DOHH2 (cell line): ENCODE measurements at regions not wholly inside any gene's neighbourhood (a gene's known extent, or its start where the extent isn't known, plus 50 kb on each side); places are given as distances from the start of the nearest gene placed in this dataset.

Source experiments
- H3F3A ChIP-seq: fragments of 200-600 bp; sonication (generic), shearing (Covaris generic); 2 replicates; pipeline ENCODE4 v1.6.0; 2016; ENCODE audit warnings: antibody characterized with exemption, mild to moderate bottlenecking; ENCODE audit not compliant: control insufficient read depth, insufficient read depth
- H3K27ac ChIP-seq: fragments of 200-600 bp; sonication (generic); 2 replicates; pipeline ENCODE4 v1.5.1; 2014; ENCODE audit warnings: low read depth, mild to moderate bottlenecking, low read length, moderate library complexity
- H3K27me3 ChIP-seq: fragments of 200-600 bp; sonication (generic); 2 replicates; pipeline ENCODE4 v1.6.1; 2014; ENCODE audit warnings: mild to moderate bottlenecking, low read length, mixed read lengths; ENCODE audit not compliant: control insufficient read depth
- H3K36me3 ChIP-seq: fragments of 200-600 bp; sonication (generic); 2 replicates; pipeline ENCODE4 v1.6.1; 2014; ENCODE audit warnings: mild to moderate bottlenecking, low read length, moderate library complexity, mixed read lengths; ENCODE audit not compliant: control insufficient read depth
- H3K4me1 ChIP-seq: fragments of 200-600 bp; sonication (generic); 2 replicates; pipeline ENCODE4 v1.6.1; 2014; ENCODE audit warnings: mild to moderate bottlenecking, low read length, mixed read lengths; ENCODE audit not compliant: control insufficient read depth
- H3K4me2 ChIP-seq: fragments of 200-600 bp; sonication (generic); 2 replicates; pipeline ENCODE4 v1.6.0; 2014; ENCODE audit warnings: mild to moderate bottlenecking, low read length, moderate library complexity
- H3K4me3 ChIP-seq: fragments of 200-600 bp; sonication (generic); 2 replicates; pipeline ENCODE4 v1.5.1; 2014; ENCODE audit warnings: mild to moderate bottlenecking, low read length, mixed read lengths
- H3K79me2 ChIP-seq: fragments of 200-600 bp; sonication (generic); 2 replicates; pipeline ENCODE4 v1.6.1; 2014; ENCODE audit warnings: mild to moderate bottlenecking, low read length, mixed read lengths; ENCODE audit not compliant: control insufficient read depth
- H3K9me2 ChIP-seq: fragments of 200-600 bp; sonication (generic); replicated peaks from 2 replicates; pipeline ENCODE4 v1.6.1; 2014; ENCODE audit warnings: mild to moderate bottlenecking, low read length, mixed read lengths; ENCODE audit not compliant: control insufficient read depth
- H3K9me3 ChIP-seq: fragments of 200-600 bp; sonication (generic); 2 replicates; pipeline ENCODE4 v1.6.1; 2014; ENCODE audit warnings: antibody characterized with exemption, low read length, mixed read lengths; ENCODE audit not compliant: control insufficient read depth, insufficient read depth
- H4K20me1 ChIP-seq: fragments of 200-600 bp; sonication (generic); 2 replicates; pipeline ENCODE4 v1.6.0; 2014; ENCODE audit warnings: low read depth, mild to moderate bottlenecking, antibody characterized with exemption, low read length, moderate library complexity; ENCODE audit not compliant: control insufficient read depth, insufficient read depth
- CTCF ChIP-seq: fragments of 200-600 bp; sonication (generic); IDR thresholded peaks from one replicate; pipeline ENCODE4 v1.5.1; 2014; ENCODE audit warnings: antibody characterized with exemption, mild to moderate bottlenecking, low read depth, low read length; ENCODE audit not compliant: poor library complexity, severe bottlenecking
- EZH2phosphoT487 ChIP-seq: fragments of 200-600 bp; sonication (generic); IDR thresholded peaks from 2 replicates; pipeline ENCODE4 v1.6.1; 2017; ENCODE audit warnings: borderline replicate concordance, mild to moderate bottlenecking, antibody characterized with exemption, low read length, moderate library complexity, mixed read lengths

GRCh38 chr11:15497366-15497765 lies 382.6 kb downstream of the INSC start:
- Histone ChIP-seq H3F3A (no peaks in the 10 kb centered on the region), H3K27ac (no peak overlapping the region), H4K20me1 (no peaks in the 10 kb centered on the region), H3K4me3 (no peak overlapping the region), H3K9me2 (no peaks in the 10 kb centered on the region), H3K9me3 (no peaks in the 10 kb centered on the region), H3K4me2 (no peak overlapping the region), H3K27me3 (no peaks in the 10 kb centered on the region), H3K36me3 (no peaks in the 10 kb centered on the region), H3K79me2 (no peaks in the 10 kb centered on the region), H3K4me1 (no peaks in the 10 kb centered on the region)
- TF ChIP-seq CTCF = no peak
- TF ChIP-seq EZH2phosphoT487 = no peak

- H3K27me3 ChIP-seq = no peaks in the 10 kb centered on the region
- no peaks in the 10 kb centered on the region for H3F3A ChIP-seq
- H3K36me3 ChIP-seq = no peaks in the 10 kb centered on the region
- no peaks in the 10 kb centered on the region for H3K9me3 ChIP-seq
- H3K4me3 ChIP-seq = no peak overlapping the region
- H3K4me1 ChIP-seq = no peaks in the 10 kb centered on the region
- no peak overlapping the region for H3K4me2 ChIP-seq
- no peaks in the 10 kb centered on the region for H3K9me2 ChIP-seq
- no peak for TF ChIP-seq EZH2phosphoT487
- no peak for TF ChIP-seq CTCF
- H3K27ac ChIP-seq = no peak overlapping the region
- H4K20me1 ChIP-seq = no peaks in the 10 kb centered on the region
- no peaks in the 10 kb centered on the region for H3K79me2 ChIP-seq
Measured at GRCh38 chr11:15499674-15500073, 385.0 kb downstream of the INSC start.

- Histone ChIP-seq H3F3A (no peaks in the 10 kb centered on the region), H3K27me3 (no peaks in the 10 kb centered on the region), H3K4me1 (no peaks in the 10 kb centered on the region), H3K79me2 (no peaks in the 10 kb centered on the region), H4K20me1 (no peaks in the 10 kb centered on the region), H3K4me3 (no peak overlapping the region), H3K9me3 (no peaks in the 10 kb centered on the region), H3K27ac (no peak overlapping the region), H3K36me3 (no peaks in the 10 kb centered on the region), H3K4me2 (no peak overlapping the region), H3K9me2 (no peaks in the 10 kb centered on the region)
- TF ChIP-seq EZH2phosphoT487 = no peak
- TF ChIP-seq CTCF = no peak
Measured at GRCh38 chr11:15500643-15501042, 385.9 kb downstream of the INSC start.

GRCh38 chr11:15501566-15501965 lies 386.8 kb downstream of the INSC start:
- Histone ChIP-seq H3K27me3 (no peaks in the 10 kb centered on the region), H3K4me1 (no peaks in the 10 kb centered on the region), H3K27ac (no peak overlapping the region), H3K9me2 (no peaks in the 10 kb centered on the region), H3K4me2 (no peak overlapping the region), H3F3A (no peaks in the 10 kb centered on the region), H3K36me3 (no peaks in the 10 kb centered on the region), H3K9me3 (no peaks in the 10 kb centered on the region), H4K20me1 (no peaks in the 10 kb centered on the region), H3K4me3 (no peak overlapping the region), H3K79me2 (no peaks in the 10 kb centered on the region)
- TF ChIP-seq EZH2phosphoT487 (no peak), CTCF (no peak)
